ENCODE measurements at regions not wholly inside any gene's neighbourhood (a gene's known extent, or its start where the extent isn't known, plus 50 kb on each side); places are given as distances from the start of the nearest gene placed in this dataset.

DNA sequence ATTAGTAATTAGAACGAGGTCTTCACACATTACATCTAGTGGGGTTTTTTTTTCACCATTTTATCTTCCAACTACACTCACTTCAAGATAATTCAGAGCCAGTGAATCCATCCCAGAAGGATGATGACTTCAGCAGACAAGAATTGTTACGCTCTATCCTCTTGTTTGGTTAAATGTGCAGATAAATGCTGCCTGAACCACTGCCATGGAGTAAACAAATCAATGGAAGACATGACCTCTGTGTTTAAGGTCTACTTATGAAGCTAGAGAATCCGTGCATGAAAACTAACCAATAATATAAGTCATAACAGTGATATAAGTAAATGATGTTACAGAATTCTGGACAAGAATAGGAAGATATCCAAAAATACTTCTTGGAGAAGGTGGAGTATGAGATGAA lies 602.6 kb downstream of the TLR4 start:
- TF ChIP-seq CHD2 (IDR thresholded peaks at IDR 0.05; ENCODE audit: low read length, partially characterized antibody) (no peak), TP53 (CRISPR knock-in tag; IDR thresholded peaks at IDR 0.05) (no peak)
- TF ChIP-seq, protein P1, sequence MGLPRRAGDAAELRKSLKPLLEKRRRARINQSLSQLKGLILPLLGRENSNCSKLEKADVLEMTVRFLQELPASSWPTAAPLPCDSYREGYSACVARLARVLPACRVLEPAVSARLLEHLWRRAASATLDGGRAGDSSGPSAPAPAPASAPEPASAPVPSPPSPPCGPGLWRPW (IDR thresholded peaks at IDR 0.05) = no peak

Measured in A549 (cell line).